ENCODE measurements at regions not wholly inside any gene's neighbourhood (a gene's known extent, or its start where the extent isn't known, plus 50 kb on each side); places are given as distances from the start of the nearest gene placed in this dataset.

- TF ChIP-seq CTCF (IDR thresholded peaks at IDR 0.05) (no peak), POLR2A (IDR thresholded peaks at IDR 0.05) (no peak)
These were observed 448.3 kb upstream of the SLIT2 start for GRCh38 chr4:19803406-19803805.

Measured in testis (tissue), 2 donors.